CD14-positive monocyte (primary cell): ENCODE measurements at regions not wholly inside any gene's neighbourhood (a gene's known extent, or its start where the extent isn't known, plus 50 kb on each side); places are given as distances from the start of the nearest gene placed in this dataset.

ENCODE experiments used
- DNase-seq, 3 donors: peaks; one replicate each; pipeline ENCODE4 v3.0.0-alpha.2; 2011 to 2022
- H2AFZ ChIP-seq: 2 replicates; pipeline ENCODE4 v1.6.0; 2012; ENCODE audit warnings: mild to moderate bottlenecking, low read depth, low read length, inconsistent platforms; ENCODE audit not compliant: insufficient read depth, poor library complexity, severe bottlenecking
- H3K27ac ChIP-seq, 2 donors: 1 replicate in 1 of 2; 2 replicates in 1 of 2; pipeline ENCODE4 v1.5.1; 2012 to 2013; ENCODE audit warnings: low read length in 2 of 2, control low read depth in 1 of 2, inconsistent platforms in 1 of 2, low read depth in 1 of 2, mild to moderate bottlenecking in 1 of 2
- H3K27me3 ChIP-seq, 2 donors: one replicate each; pipeline versions ENCODE4 v1.6.0 to v1.6.1; 2011 to 2013; ENCODE audit warnings: low read length in 2 of 2; ENCODE audit not compliant: control insufficient read depth in 2 of 2, insufficient read depth in 2 of 2
- H3K36me3 ChIP-seq, 2 donors: replicated peaks in 1 of 2; 1 replicate in 1 of 2; 2 replicates in 1 of 2; pipeline versions ENCODE4 v1.5.1 to v1.6.1; 2012 to 2013; ENCODE audit warnings: low read length in 2 of 2, control low read depth in 1 of 2, inconsistent platforms in 1 of 2, mild to moderate bottlenecking in 1 of 2; ENCODE audit not compliant: insufficient read depth in 2 of 2, control insufficient read depth in 1 of 2
- H3K4me1 ChIP-seq, 2 donors: 1 replicate in 1 of 2; 2 replicates in 1 of 2; pipeline versions ENCODE4 v1.5.1 to v1.6.1; 2012 to 2013; ENCODE audit warnings: low read length in 2 of 2, control low read depth in 1 of 2, inconsistent platforms in 1 of 2, mild to moderate bottlenecking in 1 of 2, moderate library complexity in 1 of 2; ENCODE audit not compliant: insufficient read depth in 2 of 2, control insufficient read depth in 1 of 2
- H3K4me2 ChIP-seq: replicated peaks from 2 replicates; pipeline ENCODE3; 2012; ENCODE audit warnings: low read length, moderate library complexity, mild to moderate bottlenecking; ENCODE audit not compliant: poor library complexity, severe bottlenecking; ENCODE audit errors: extremely low read depth
- H3K4me3 ChIP-seq, 3 experiments: fragments of 200-600 bp in 1 of 3; sonication (generic) in 1 of 3; replicated peaks in 1 of 3; 1 replicate in 2 of 3; 2 replicates in 1 of 3; pipeline ENCODE4 v1.5.1; 2011 to 2013; ENCODE audit warnings: low read length in 3 of 3, mild to moderate bottlenecking in 3 of 3, control low read depth in 2 of 3, low read depth in 2 of 3, inconsistent platforms in 1 of 3, moderate library complexity in 1 of 3
- H3K79me2 ChIP-seq: 2 replicates; pipeline ENCODE4 v1.6.0; 2012; ENCODE audit warnings: mild to moderate bottlenecking, control low read depth, inconsistent platforms, low read length, moderate library complexity; ENCODE audit not compliant: insufficient read depth
- H3K9ac ChIP-seq: 2 replicates; pipeline ENCODE4 v1.6.0; 2017; ENCODE audit warnings: low read length, mild to moderate bottlenecking; ENCODE audit not compliant: insufficient read depth, poor library complexity, severe bottlenecking
- H3K9me3 ChIP-seq, 2 donors: replicated peaks in 1 of 2; 1 replicate in 1 of 2; 2 replicates in 1 of 2; pipeline versions ENCODE4 v1.5.1 to v1.6.1; 2012 to 2013; ENCODE audit warnings: low read length in 2 of 2, control low read depth in 1 of 2; ENCODE audit not compliant: control insufficient read depth in 1 of 2, insufficient read depth in 1 of 2
- H4K20me1 ChIP-seq: 2 replicates; pipeline ENCODE4 v1.6.0; 2012; ENCODE audit warnings: mild to moderate bottlenecking, low read length, control low read depth, moderate library complexity; ENCODE audit not compliant: insufficient read depth
- H3K27ac Mint-ChIP-seq, 7 donors: one replicate each; pipeline ENCODE4 v1.8.0; 2020; ENCODE audit warnings: mild to moderate bottlenecking in 7 of 7, mixed read lengths in 7 of 7, moderate library complexity in 6 of 7, inconsistent platforms in 2 of 7
- H3K27me3 Mint-ChIP-seq, 3 donors: one replicate each; pipeline ENCODE4 v1.8.0; 2021 to 2022; ENCODE audit warnings: low read depth in 3 of 3, mild to moderate bottlenecking in 3 of 3, mixed read lengths in 3 of 3, moderate library complexity in 3 of 3, inconsistent platforms in 1 of 3
- H3K36me3 Mint-ChIP-seq, 2 donors: one replicate each; pipeline ENCODE4 v1.8.0; 2020; ENCODE audit warnings: mixed read lengths in 2 of 2, inconsistent platforms in 1 of 2, mild to moderate bottlenecking in 1 of 2
- H3K4me1 Mint-ChIP-seq: one replicate; pipeline ENCODE4 v1.8.0; 2020; ENCODE audit warnings: mild to moderate bottlenecking, mixed read lengths
- H3K4me3 Mint-ChIP-seq, 2 donors: one replicate each; pipeline ENCODE4 v1.8.0; 2020; ENCODE audit warnings: mild to moderate bottlenecking in 2 of 2, mixed read lengths in 2 of 2, moderate library complexity in 1 of 2
- H3K9me3 Mint-ChIP-seq, 7 donors: one replicate each; pipeline ENCODE4 v1.8.0; 2020 to 2022; ENCODE audit warnings: mixed read lengths in 7 of 7, mild to moderate bottlenecking in 6 of 7, moderate library complexity in 6 of 7, inconsistent platforms in 2 of 7
- CTCF ChIP-seq: fragments of 200-600 bp; IDR thresholded peaks from one replicate; pipeline ENCODE4 v1.8.0; 2022; ENCODE audit warnings: antibody characterized with exemption, mild to moderate bottlenecking
- WGBS: methylation state at CpG from one replicate; pipeline ENCODE4 v1.1.5; 2013; ENCODE audit warnings: missing lambda C conversion rate; ENCODE audit not compliant: insufficient coverage; 5-methylcytosine and 5-hydroxymethylcytosine counted together
- intact Hi-C, 2 donors: fragments of 100-400 bp; cut with micrococcal nuclease; formaldehyde crosslinking; loops; one replicate each; pipeline versions ENCODE4 v1.15.0 to v1.15.1; 2023

GRCh38 chrX:58051346-58051745, 141.1 kb upstream of the ZXDA start:
- Histone ChIP-seq H3K36me3 (no peaks in the 10 kb centered on the region), H3K4me1 (no peaks in the 10 kb centered on the region), H3K79me2 (no peaks in the 10 kb centered on the region), H3K4me3 (no peak overlapping the region), H3K9ac (no peak overlapping the region), H3K9me3 (peaks cover 17 to 28% of the 10 kb centered on the region in 2 donors), H4K20me1 (no peaks in the 10 kb centered on the region), H3K27ac (no peak overlapping the region), H3K27me3 (no peaks in the 10 kb centered on the region), H2AFZ (no peak overlapping the region), H3K4me2 (no peak overlapping the region)
- Mint-ChIP-seq H3K27ac (no peak overlapping the region), H3K4me3 (no peak overlapping the region), H3K36me3 (no peaks in the 10 kb centered on the region), H3K4me1 (no peaks in the 10 kb centered on the region), H3K27me3 (peaks cover 0 to 1% (median 0%) of the 10 kb centered on the region in 3 donors), H3K9me3 (peaks cover 6 to 33% (median 19%) of the 10 kb centered on the region in 7 donors)
- TF ChIP-seq CTCF: no peak
- WGBS: 100% methylated on average over 1 of the region's 3 CpGs
- intact Hi-C loops: no loop called here
- no peak for DNase-seq

- no peak for TF ChIP-seq CTCF
- no peak for DNase-seq
- no peaks in the 10 kb centered on the region for H3K36me3 ChIP-seq
- H3K27ac Mint-ChIP-seq: no peak overlapping the region
- H3K27me3 Mint-ChIP-seq: peaks cover 0 to 3% (median 0%) of the 10 kb centered on the region in 3 donors
- no peaks in the 10 kb centered on the region for H3K4me1 ChIP-seq
- H3K4me2 ChIP-seq: no peak overlapping the region
- H3K4me1 Mint-ChIP-seq: no peaks in the 10 kb centered on the region
- H3K9me3 Mint-ChIP-seq: peaks cover 10 to 37% (median 19%) of the 10 kb centered on the region in 7 donors
- intact Hi-C loops: no loop called here
- H3K4me3 Mint-ChIP-seq: no peak overlapping the region
- H3K9me3 ChIP-seq: peaks cover 24 to 28% of the 10 kb centered on the region in 2 donors
- H3K27me3 ChIP-seq: no peaks in the 10 kb centered on the region
- H2AFZ ChIP-seq: no peak overlapping the region
- no peaks in the 10 kb centered on the region for H3K79me2 ChIP-seq
- H3K9ac ChIP-seq: no peak overlapping the region
- H3K27ac ChIP-seq: no peak overlapping the region
- H4K20me1 ChIP-seq: no peaks in the 10 kb centered on the region
- H3K4me3 ChIP-seq: no peak overlapping the region
- H3K36me3 Mint-ChIP-seq: no peaks in the 10 kb centered on the region
Observed at GRCh38 chrX:58044130-58044529, 133.9 kb upstream of the ZXDA start.
